Testis (tissue), 2 donors: ENCODE measurements at regions not wholly inside any gene's neighbourhood (a gene's known extent, or its start where the extent isn't known, plus 50 kb on each side); places are given as distances from the start of the nearest gene placed in this dataset.

Experiments
- DNase-seq: peaks from one replicate; pipeline ENCODE4 v3.0.0-alpha.2; 2019
- H3K27ac ChIP-seq, 2 donors: fragments of 200-600 bp; sonication (generic); one replicate each; pipeline ENCODE4 v1.5.1; 2019
- H3K27me3 ChIP-seq: fragments of 200-600 bp; sonication (generic); one replicate; pipeline ENCODE4 v1.5.1; 2019
- H3K36me3 ChIP-seq: fragments of 200-600 bp; sonication (generic); one replicate; pipeline ENCODE4 v1.5.1; 2017; ENCODE audit warnings: low read depth; ENCODE audit errors: missing control alignments
- H3K4me1 ChIP-seq: fragments of 200-600 bp; sonication (generic); one replicate; pipeline ENCODE4 v1.5.1; 2019
- H3K4me3 ChIP-seq, 2 donors: fragments of 200-600 bp; sonication (generic); one replicate each; pipeline ENCODE4 v1.5.1; 2017 to 2019
- H3K9me3 ChIP-seq: fragments of 200-600 bp; sonication (generic); one replicate; pipeline ENCODE4 v1.5.1; 2017
- POLR2A ChIP-seq: fragments of 450-650 bp; IDR thresholded peaks from one replicate; pipeline ENCODE4 v1.6.1; 2017; ENCODE audit warnings: antibody characterized with exemption, mild to moderate bottlenecking, moderate library complexity
- WGBS, 2 donors: methylation state at CpG; one replicate each; pipeline ENCODE4 v1.1.5; 2018; 5-methylcytosine and 5-hydroxymethylcytosine counted together
- intact Hi-C: fragments of 100-400 bp; cut with DNase I; formaldehyde crosslinking; loops from one replicate; pipeline ENCODE4 v1.15.1; 2023; ENCODE audit warnings: low total_unique reads
- TF ChIP-seq, protein P1 (sequence below), 3 experiments: fragments of 450-650 bp in 2 of 3; fragments of 200-600 bp in 1 of 3; sonication (generic) in 1 of 3; IDR thresholded peaks; one replicate each; pipeline ENCODE4 v1.5.1; 2016 to 2019; ENCODE audit warnings: antibody characterized with exemption in 3 of 3, mild to moderate bottlenecking in 2 of 3, moderate library complexity in 1 of 3

DNA sequence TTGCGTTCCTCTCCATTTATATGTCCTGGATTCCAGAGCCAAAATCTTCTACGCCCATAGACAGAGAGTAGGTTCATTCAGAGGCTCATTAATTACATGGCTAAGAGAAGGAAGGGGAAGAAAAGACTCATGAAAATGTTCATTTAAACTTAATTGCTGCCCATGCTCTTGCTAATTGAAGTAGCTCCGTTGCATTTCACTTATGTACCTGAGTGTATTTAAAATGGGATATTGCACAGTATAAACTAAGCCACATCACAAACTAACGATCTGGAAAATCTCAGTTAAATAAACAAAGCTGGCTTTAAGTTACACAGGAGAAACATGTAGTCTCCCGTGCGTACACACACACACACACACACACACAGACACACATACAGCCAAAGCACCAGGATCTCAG, 269.2 kb downstream of the CDC5L start:
- no peaks in the 10 kb centered on the region for H3K27me3 ChIP-seq
- intact Hi-C loops = loop anchor here (5.0 kb wide), 1 partner anchor 1061 kb away; no protein-coding TSS in a partner anchor
- H3K36me3 ChIP-seq = no peaks in the 10 kb centered on the region
- peaks cover 6% of the 10 kb centered on the region for H3K4me1 ChIP-seq
- 91 to 93% methylated on average over 6 of the region's 6 CpGs for WGBS, 2 donors
- H3K9me3 ChIP-seq = no peaks in the 10 kb centered on the region
- TF ChIP-seq, protein P1, sequence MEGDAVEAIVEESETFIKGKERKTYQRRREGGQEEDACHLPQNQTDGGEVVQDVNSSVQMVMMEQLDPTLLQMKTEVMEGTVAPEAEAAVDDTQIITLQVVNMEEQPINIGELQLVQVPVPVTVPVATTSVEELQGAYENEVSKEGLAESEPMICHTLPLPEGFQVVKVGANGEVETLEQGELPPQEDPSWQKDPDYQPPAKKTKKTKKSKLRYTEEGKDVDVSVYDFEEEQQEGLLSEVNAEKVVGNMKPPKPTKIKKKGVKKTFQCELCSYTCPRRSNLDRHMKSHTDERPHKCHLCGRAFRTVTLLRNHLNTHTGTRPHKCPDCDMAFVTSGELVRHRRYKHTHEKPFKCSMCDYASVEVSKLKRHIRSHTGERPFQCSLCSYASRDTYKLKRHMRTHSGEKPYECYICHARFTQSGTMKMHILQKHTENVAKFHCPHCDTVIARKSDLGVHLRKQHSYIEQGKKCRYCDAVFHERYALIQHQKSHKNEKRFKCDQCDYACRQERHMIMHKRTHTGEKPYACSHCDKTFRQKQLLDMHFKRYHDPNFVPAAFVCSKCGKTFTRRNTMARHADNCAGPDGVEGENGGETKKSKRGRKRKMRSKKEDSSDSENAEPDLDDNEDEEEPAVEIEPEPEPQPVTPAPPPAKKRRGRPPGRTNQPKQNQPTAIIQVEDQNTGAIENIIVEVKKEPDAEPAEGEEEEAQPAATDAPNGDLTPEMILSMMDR (IDR thresholded peaks at IDR 0.05) = no peak
- TF ChIP-seq POLR2A = no peak
- DNase-seq = no peak
- H3K4me3 ChIP-seq = no peak overlapping the region
- H3K27ac ChIP-seq = no peak overlapping the region

DNA sequence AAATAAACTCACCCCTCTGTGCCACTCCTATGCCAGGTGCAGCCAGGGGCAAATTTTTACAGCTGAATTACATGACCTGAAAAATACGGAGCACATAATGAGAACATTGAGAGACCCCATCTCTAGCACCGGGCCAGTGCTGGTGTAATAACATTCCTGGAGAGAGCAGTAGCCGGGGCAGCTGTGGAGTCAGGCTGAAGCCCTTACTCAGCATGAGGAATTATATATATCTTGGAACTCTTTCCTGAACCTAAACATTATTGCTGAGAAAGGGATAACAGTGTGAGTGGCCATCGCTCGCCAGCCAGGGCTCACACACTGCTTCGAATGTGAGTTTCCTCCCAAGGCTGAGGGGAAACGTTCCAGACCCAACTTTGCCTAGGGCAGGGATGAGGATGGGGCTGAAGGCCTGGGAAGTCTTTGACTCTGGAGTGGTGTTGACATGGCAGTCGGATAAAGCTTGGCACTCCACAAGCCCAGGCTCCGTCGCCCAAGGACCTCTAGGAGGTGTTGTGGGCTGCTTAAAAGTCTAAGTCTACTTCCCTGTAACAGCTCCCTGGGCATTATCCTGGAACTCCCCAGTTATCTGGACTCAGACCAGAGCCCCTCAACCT, 269.8 kb downstream of the CDC5L start:
- intact Hi-C loops = loop anchor here (5.0 kb wide), 1 partner anchor 1060 kb away; no protein-coding TSS in a partner anchor
- 97% methylated on average over 10 of the region's 10 CpGs for WGBS, 2 donors

DNA sequence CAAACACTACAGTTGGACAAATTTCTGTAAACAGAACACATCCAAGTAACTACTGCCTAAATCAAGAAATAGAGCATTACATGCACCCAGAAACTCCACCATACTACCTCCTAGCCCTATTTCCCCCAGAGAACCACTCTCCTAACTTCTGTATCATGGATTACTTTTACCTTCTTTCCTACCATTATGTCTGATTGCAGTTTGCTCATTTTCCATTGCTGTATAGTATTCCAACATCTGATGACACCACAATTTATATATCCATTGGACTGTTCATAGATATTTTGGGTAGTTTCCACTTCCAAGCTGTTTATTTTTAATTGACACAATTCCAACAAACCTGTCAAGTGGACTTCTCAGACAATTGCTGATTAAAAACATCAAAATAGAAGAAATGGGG, 271.1 kb downstream of the CDC5L start:
- no peaks in the 10 kb centered on the region for H3K9me3 ChIP-seq
- no peaks in the 10 kb centered on the region for H3K36me3 ChIP-seq
- H3K27me3 ChIP-seq = no peaks in the 10 kb centered on the region
- H3K4me1 ChIP-seq = peaks cover 6% of the 10 kb centered on the region
- no peak overlapping the region for H3K27ac ChIP-seq
- intact Hi-C loops = loop anchor here (5.0 kb wide), 1 partner anchor 1059 kb away; no protein-coding TSS in a partner anchor
- H3K4me3 ChIP-seq = no peak overlapping the region
- no peak for TF ChIP-seq POLR2A
- no peak for DNase-seq

More for the DNA sequence above, 269.8 kb downstream of the CDC5L start:
- Histone ChIP-seq H3K36me3 (no peaks in the 10 kb centered on the region), H3K4me1 (peaks cover 6% of the 10 kb centered on the region), H3K9me3 (no peaks in the 10 kb centered on the region), H3K27ac (no peak overlapping the region), H3K27me3 (no peaks in the 10 kb centered on the region), H3K4me3 (no peak overlapping the region)
- DNase-seq = no peak
- TF ChIP-seq, protein P1 (IDR thresholded peaks at IDR 0.05) = no peak
- TF ChIP-seq POLR2A = no peak

DNA sequence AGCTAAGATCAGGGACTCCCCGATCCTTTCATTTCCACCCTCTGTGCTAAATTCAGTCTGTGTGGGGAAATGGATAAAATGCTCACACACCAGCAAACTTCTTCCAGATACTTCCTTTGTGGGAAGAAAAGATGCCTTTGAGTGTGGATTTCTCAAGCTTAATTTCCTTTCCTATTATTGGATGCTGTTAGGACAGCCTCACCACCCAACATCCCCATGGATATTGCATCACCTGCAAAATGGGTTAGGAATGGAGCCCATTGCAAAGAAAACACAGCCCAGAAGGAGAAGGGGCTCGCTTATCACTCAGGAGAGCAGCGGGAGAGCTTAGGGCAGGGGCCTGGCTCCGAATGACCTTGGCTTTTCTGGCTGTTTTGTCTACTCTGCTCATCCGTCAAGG, 272.2 kb downstream of the CDC5L start:
- Histone ChIP-seq H3K27me3 (no peaks in the 10 kb centered on the region), H3K4me3 (no peak overlapping the region), H3K4me1 (peaks cover 6% of the 10 kb centered on the region), H3K27ac (no peak overlapping the region), H3K9me3 (no peaks in the 10 kb centered on the region), H3K36me3 (no peaks in the 10 kb centered on the region)
- TF ChIP-seq, protein P1 (IDR thresholded peaks at IDR 0.05) = no peak
- no peak for TF ChIP-seq POLR2A
- WGBS, 2 donors = 89 to 90% methylated on average over 5 of the region's 5 CpGs
- intact Hi-C loops = loop anchor here (5.0 kb wide), 1 partner anchor 1058 kb away; no protein-coding TSS in a partner anchor
- DNase-seq = no peak

DNA sequence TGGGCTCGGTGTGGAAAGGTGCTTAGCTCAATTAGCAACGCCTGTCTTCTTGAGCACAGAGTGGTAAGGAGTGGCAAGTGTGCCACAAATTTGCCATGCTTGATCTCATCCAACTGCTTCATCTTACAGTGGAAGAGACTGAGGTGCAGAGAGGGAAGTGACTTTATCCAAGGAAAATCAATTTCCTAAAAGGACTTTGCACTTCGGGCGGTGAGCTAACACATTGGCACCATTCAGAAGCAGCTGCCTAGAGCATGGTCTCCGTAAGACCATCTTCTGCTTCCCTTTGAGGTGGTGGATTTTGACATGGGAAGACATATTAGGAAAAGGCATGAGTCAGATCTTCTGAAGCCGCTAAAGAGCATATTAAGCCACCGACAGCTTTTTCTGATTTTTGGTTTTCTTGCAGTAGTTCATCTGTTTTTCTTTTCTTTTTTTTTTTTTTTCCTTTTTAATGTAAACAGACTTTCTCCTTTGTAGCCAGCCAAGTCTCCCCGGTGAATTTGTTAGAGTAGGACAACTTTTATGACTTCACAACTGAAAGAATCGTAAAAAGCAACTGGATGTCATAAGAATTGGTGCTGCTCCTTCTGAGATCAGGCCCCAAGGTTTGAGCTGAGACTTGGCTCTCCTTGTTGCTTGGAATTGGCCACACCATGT, 273.2 kb downstream of the CDC5L start:
- H3K27ac ChIP-seq = no peak overlapping the region
- H3K4me1 ChIP-seq = no peaks in the 10 kb centered on the region
- H3K27me3 ChIP-seq = no peaks in the 10 kb centered on the region
- no peak overlapping the region for H3K4me3 ChIP-seq
- no peak for TF ChIP-seq POLR2A
- TF ChIP-seq, protein P1 (IDR thresholded peaks at IDR 0.05) = no peak
- DNase-seq = no peak
- H3K9me3 ChIP-seq = no peaks in the 10 kb centered on the region
- intact Hi-C loops = no loop called here
- 91 to 97% methylated on average over 8 to 9 of the region's 9 CpGs for WGBS, 2 donors
- H3K36me3 ChIP-seq = no peaks in the 10 kb centered on the region
